HL-60 (cell line): ENCODE measurements at regions not wholly inside any gene's neighbourhood (a gene's known extent, or its start where the extent isn't known, plus 50 kb on each side); places are given as distances from the start of the nearest gene placed in this dataset.

Experiments used
- GABPA ChIP-seq: IDR thresholded peaks from 2 replicates; pipeline ENCODE4 v1.6.1; 2012; ENCODE audit warnings: low read depth
- POLR2AphosphoS5 ChIP-seq: IDR thresholded peaks from 2 replicates; pipeline ENCODE4 v1.6.1; 2012; ENCODE audit warnings: low read depth
- SPI1 ChIP-seq: IDR thresholded peaks from 2 replicates; pipeline ENCODE4 v1.6.1; 2012; ENCODE audit warnings: low read depth, mild to moderate bottlenecking, borderline replicate concordance
- TF ChIP-seq, protein P1 (sequence below): IDR thresholded peaks from one replicate; pipeline ENCODE4 v1.5.1; 2011; ENCODE audit warnings: low read length, control low read depth, inconsistent platforms; ENCODE audit not compliant: insufficient read depth
- TF ChIP-seq, protein P2 (sequence below): IDR thresholded peaks from 2 replicates; pipeline ENCODE4 v1.6.1; 2012; ENCODE audit warnings: low read depth; ENCODE audit not compliant: insufficient replicate concordance

DNA sequence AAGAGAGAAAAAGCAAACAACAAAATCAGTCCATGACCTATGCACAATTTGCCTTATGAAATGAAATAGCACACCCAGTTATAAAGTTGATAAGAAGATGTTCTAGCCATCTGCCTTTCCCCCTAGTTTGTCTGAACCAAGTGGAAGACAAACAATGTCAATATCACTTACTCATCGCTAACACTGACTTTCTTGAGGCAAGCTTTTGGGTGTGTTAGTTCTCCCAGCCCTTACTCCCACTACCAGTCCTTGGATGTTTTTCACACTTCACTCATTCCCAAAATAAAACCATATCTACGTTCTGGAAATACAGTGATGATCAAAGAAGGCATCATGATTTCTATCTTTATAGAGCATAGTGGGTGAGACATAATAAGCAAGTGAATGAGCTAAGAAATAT is 393.8 kb downstream of the PCDH20 start:
- TF ChIP-seq, protein P1, sequence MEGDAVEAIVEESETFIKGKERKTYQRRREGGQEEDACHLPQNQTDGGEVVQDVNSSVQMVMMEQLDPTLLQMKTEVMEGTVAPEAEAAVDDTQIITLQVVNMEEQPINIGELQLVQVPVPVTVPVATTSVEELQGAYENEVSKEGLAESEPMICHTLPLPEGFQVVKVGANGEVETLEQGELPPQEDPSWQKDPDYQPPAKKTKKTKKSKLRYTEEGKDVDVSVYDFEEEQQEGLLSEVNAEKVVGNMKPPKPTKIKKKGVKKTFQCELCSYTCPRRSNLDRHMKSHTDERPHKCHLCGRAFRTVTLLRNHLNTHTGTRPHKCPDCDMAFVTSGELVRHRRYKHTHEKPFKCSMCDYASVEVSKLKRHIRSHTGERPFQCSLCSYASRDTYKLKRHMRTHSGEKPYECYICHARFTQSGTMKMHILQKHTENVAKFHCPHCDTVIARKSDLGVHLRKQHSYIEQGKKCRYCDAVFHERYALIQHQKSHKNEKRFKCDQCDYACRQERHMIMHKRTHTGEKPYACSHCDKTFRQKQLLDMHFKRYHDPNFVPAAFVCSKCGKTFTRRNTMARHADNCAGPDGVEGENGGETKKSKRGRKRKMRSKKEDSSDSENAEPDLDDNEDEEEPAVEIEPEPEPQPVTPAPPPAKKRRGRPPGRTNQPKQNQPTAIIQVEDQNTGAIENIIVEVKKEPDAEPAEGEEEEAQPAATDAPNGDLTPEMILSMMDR, result no peak
- TF ChIP-seq POLR2AphosphoS5 (no peak), SPI1 (no peak), GABPA (no peak)
- TF ChIP-seq, protein P2, sequence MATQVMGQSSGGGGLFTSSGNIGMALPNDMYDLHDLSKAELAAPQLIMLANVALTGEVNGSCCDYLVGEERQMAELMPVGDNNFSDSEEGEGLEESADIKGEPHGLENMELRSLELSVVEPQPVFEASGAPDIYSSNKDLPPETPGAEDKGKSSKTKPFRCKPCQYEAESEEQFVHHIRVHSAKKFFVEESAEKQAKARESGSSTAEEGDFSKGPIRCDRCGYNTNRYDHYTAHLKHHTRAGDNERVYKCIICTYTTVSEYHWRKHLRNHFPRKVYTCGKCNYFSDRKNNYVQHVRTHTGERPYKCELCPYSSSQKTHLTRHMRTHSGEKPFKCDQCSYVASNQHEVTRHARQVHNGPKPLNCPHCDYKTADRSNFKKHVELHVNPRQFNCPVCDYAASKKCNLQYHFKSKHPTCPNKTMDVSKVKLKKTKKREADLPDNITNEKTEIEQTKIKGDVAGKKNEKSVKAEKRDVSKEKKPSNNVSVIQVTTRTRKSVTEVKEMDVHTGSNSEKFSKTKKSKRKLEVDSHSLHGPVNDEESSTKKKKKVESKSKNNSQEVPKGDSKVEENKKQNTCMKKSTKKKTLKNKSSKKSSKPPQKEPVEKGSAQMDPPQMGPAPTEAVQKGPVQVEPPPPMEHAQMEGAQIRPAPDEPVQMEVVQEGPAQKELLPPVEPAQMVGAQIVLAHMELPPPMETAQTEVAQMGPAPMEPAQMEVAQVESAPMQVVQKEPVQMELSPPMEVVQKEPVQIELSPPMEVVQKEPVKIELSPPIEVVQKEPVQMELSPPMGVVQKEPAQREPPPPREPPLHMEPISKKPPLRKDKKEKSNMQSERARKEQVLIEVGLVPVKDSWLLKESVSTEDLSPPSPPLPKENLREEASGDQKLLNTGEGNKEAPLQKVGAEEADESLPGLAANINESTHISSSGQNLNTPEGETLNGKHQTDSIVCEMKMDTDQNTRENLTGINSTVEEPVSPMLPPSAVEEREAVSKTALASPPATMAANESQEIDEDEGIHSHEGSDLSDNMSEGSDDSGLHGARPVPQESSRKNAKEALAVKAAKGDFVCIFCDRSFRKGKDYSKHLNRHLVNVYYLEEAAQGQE, result no peak
